PC-3 (cell line): ENCODE measurements at regions not wholly inside any gene's neighbourhood (a gene's known extent, or its start where the extent isn't known, plus 50 kb on each side); places are given as distances from the start of the nearest gene placed in this dataset.

Experiments
- ATAC-seq: fragments of 200-7000 bp; cut with Tn5 transposase; 2 replicates; pipeline ENCODE4 v1.9.1; 2020; ENCODE audit warnings: mild to moderate bottlenecking, moderate library complexity
- BruUV-seq: library from RNA; stranded (reverse); fragments of 400-500 nt; replicated peaks from 2 replicates; lab custom pipeline; 2021; lab: Mats Ljungman, UMichigan
- CTCF ChIA-PET: fragments of 300-600 bp; sonication (Branson Sonifier 250); formaldehyde crosslinking; loops from one replicate; lab custom pipeline; 2022; ENCODE audit warnings: antibody characterized with exemption; lab: Charles Lee
- POLR2A ChIA-PET: fragments of 300-600 bp; sonication (Branson Sonifier 250); formaldehyde crosslinking; loops from one replicate; lab custom pipeline; 2022; ENCODE audit warnings: antibody characterized with exemption; ENCODE audit not compliant: unreplicated experiment; lab: Charles Lee
- DNase-seq: peaks from one replicate; pipeline ENCODE4 v3.0.0-alpha.2; 2015
- H2AFZ ChIP-seq: fragments of 300-600 bp; sonication (generic); 2 replicates; pipeline ENCODE4 v1.6.0; 2016; ENCODE audit warnings: antibody characterized with exemption, low read length
- H3F3A ChIP-seq: fragments of 300-600 bp; sonication (generic); one replicate; pipeline ENCODE4 v1.6.0; 2017; ENCODE audit warnings: antibody characterized with exemption, low read length, control low read depth, mild to moderate bottlenecking; ENCODE audit not compliant: unreplicated experiment
- H3K27ac ChIP-seq: fragments of 300-600 bp; sonication (generic); 2 replicates; pipeline ENCODE4 v1.5.1; 2016; ENCODE audit warnings: mild to moderate bottlenecking, low read length
- H3K27me3 ChIP-seq: fragments of 300-600 bp; sonication (generic); 2 replicates; pipeline ENCODE4 v1.6.1; 2016; ENCODE audit warnings: low read length, mixed read lengths
- H3K36me3 ChIP-seq: fragments of 300-600 bp; sonication (generic); 2 replicates; pipeline ENCODE4 v1.6.1; 2016; ENCODE audit warnings: low read depth, mixed run types, low read length, mixed read lengths
- H3K4me1 ChIP-seq: fragments of 300-600 bp; sonication (generic); 2 replicates; pipeline ENCODE4 v1.5.1; 2016; ENCODE audit warnings: low read length; ENCODE audit not compliant: insufficient read depth
- H3K4me2 ChIP-seq: fragments of 300-600 bp; sonication (generic); 2 replicates; pipeline ENCODE4 v1.6.0; 2016; ENCODE audit warnings: low read length
- H3K4me3 ChIP-seq: fragments of 300-600 bp; sonication (generic); 2 replicates; pipeline ENCODE4 v1.5.1; 2016; ENCODE audit warnings: mild to moderate bottlenecking, low read length, mixed read lengths
- H3K79me2 ChIP-seq: fragments of 300-600 bp; sonication (generic); 2 replicates; pipeline ENCODE4 v1.6.1; 2017; ENCODE audit warnings: low read length, mixed read lengths
- H3K9ac ChIP-seq: fragments of 300-600 bp; sonication (generic); 2 replicates; pipeline ENCODE4 v1.6.0; 2016; ENCODE audit warnings: mild to moderate bottlenecking, low read length
- H3K9me2 ChIP-seq: fragments of 300-600 bp; sonication (generic); replicated peaks from 2 replicates; pipeline ENCODE4 v1.6.1; 2016; ENCODE audit warnings: mixed run types, low read length, mixed read lengths
- H3K9me3 ChIP-seq: fragments of 300-600 bp; sonication (generic); 2 replicates; pipeline ENCODE4 v1.6.1; 2016; ENCODE audit warnings: low read length, mixed read lengths
- H4K20me1 ChIP-seq: fragments of 300-600 bp; sonication (generic); 2 replicates; pipeline ENCODE4 v1.6.1; 2016; ENCODE audit warnings: low read length, mixed read lengths
- CTCF ChIP-seq: fragments of 300-600 bp; sonication (generic); conservative IDR thresholded peaks from 2 replicates; pipeline ENCODE4 v1.5.1; 2017; ENCODE audit warnings: antibody characterized with exemption, low read depth, mild to moderate bottlenecking, low read length
- EZH2 ChIP-seq: fragments of 300-600 bp; sonication (generic); IDR thresholded peaks from one replicate; pipeline ENCODE4 v1.6.1; 2017; ENCODE audit warnings: antibody characterized with exemption, mild to moderate bottlenecking, low read length; ENCODE audit not compliant: unreplicated experiment
- EZH2phosphoT487 ChIP-seq: fragments of 300-600 bp; sonication (generic); IDR thresholded peaks from 2 replicates; pipeline ENCODE4 v1.6.1; 2018; ENCODE audit warnings: mild to moderate bottlenecking, antibody characterized with exemption, low read length, borderline replicate concordance
- intact Hi-C: fragments of 100-400 bp; cut with micrococcal nuclease; formaldehyde crosslinking; loops from 2 replicates; pipeline ENCODE4 v1.9.0; 2023

GRCh38 chr9:126061575-126061974 is 265.1 kb upstream of the MVB12B start:
- no peaks in the 10 kb centered on the region for H3K36me3 ChIP-seq
- intact Hi-C loops = no loop called here
- no peak overlapping the region for H2AFZ ChIP-seq
- H3K4me2 ChIP-seq = no peak overlapping the region
- no peak overlapping the region for H3K4me3 ChIP-seq
- CTCF ChIA-PET = no interaction called here
- no peaks in the 10 kb centered on the region for H3F3A ChIP-seq
- no peak overlapping the region for H3K9ac ChIP-seq
- ATAC-seq = no peak
- H3K4me1 ChIP-seq = no peaks in the 10 kb centered on the region
- H4K20me1 ChIP-seq = no peaks in the 10 kb centered on the region
- no TSS peak for BruUV-seq
- POLR2A ChIA-PET = no interaction called here
- H3K9me3 ChIP-seq = no peaks in the 10 kb centered on the region
- H3K9me2 ChIP-seq = no peaks in the 10 kb centered on the region
- no peaks in the 10 kb centered on the region for H3K27me3 ChIP-seq
- no peak for TF ChIP-seq EZH2
- no peak for TF ChIP-seq CTCF
- no peak for TF ChIP-seq EZH2phosphoT487
- H3K27ac ChIP-seq = no peak overlapping the region
- DNase-seq = no peak
- no peaks in the 10 kb centered on the region for H3K79me2 ChIP-seq

GRCh38 chr9:126062158-126062886 is 264.3 kb upstream of the MVB12B start:
- ChIA-PET POLR2A (no interaction called here), CTCF (no interaction called here)
- Histone ChIP-seq H2AFZ (no peak overlapping the region), H3K9me3 (no peaks in the 10 kb centered on the region), H3K4me2 (no peak overlapping the region), H3K36me3 (no peaks in the 10 kb centered on the region), H3K4me1 (no peaks in the 10 kb centered on the region), H3K27ac (no peak overlapping the region), H3F3A (no peaks in the 10 kb centered on the region), H3K27me3 (no peaks in the 10 kb centered on the region), H4K20me1 (no peaks in the 10 kb centered on the region), H3K4me3 (no peak overlapping the region), H3K79me2 (no peaks in the 10 kb centered on the region), H3K9ac (no peak overlapping the region), H3K9me2 (no peaks in the 10 kb centered on the region)
- ATAC-seq = no peak
- BruUV-seq = no TSS peak
- TF ChIP-seq CTCF = no peak
- TF ChIP-seq EZH2 = no peak
- TF ChIP-seq EZH2phosphoT487 = no peak
- DNase-seq = no peak
- intact Hi-C loops = no loop called here

GRCh38 chr9:126063326-126063725 is 263.3 kb upstream of the MVB12B start:
- Histone ChIP-seq H3K4me3 (no peak overlapping the region), H3K9ac (no peak overlapping the region), H3K9me3 (no peaks in the 10 kb centered on the region), H3K4me2 (no peak overlapping the region), H3K27me3 (no peaks in the 10 kb centered on the region), H3K79me2 (no peaks in the 10 kb centered on the region), H2AFZ (no peak overlapping the region), H4K20me1 (no peaks in the 10 kb centered on the region), H3K27ac (no peak overlapping the region), H3F3A (no peaks in the 10 kb centered on the region), H3K36me3 (no peaks in the 10 kb centered on the region), H3K9me2 (no peaks in the 10 kb centered on the region), H3K4me1 (no peaks in the 10 kb centered on the region)
- TF ChIP-seq CTCF (no peak), EZH2phosphoT487 (no peak), EZH2 (no peak)
- POLR2A ChIA-PET = no interaction called here
- DNase-seq (no peak), ATAC-seq (no peak)
- CTCF ChIA-PET = no interaction called here
- intact Hi-C loops = no loop called here
- no TSS peak for BruUV-seq
